ENCODE measurements at regions not wholly inside any gene's neighbourhood (a gene's known extent, or its start where the extent isn't known, plus 50 kb on each side); places are given as distances from the start of the nearest gene placed in this dataset.

- no peaks in the 10 kb centered on the region for H3K4me1 ChIP-seq (ENCODE audit: insufficient read depth)
- DNase-seq (ENCODE audit: low spot score) (no peak), ATAC-seq (no peak)
- H2AFZ ChIP-seq = no peak overlapping the region
- H3K27ac ChIP-seq (ENCODE audit: low read depth) = no peak overlapping the region
- H3K4me2 ChIP-seq = no peak overlapping the region
- no peak overlapping the region for H3K27ac Mint-ChIP-seq
- H3K4me3 Mint-ChIP-seq = no peak overlapping the region
- H3K27me3 Mint-ChIP-seq (ENCODE audit: insufficient read depth, low read depth, poor library complexity) = peaks cover 4% of the 10 kb centered on the region
- H3K27me3 ChIP-seq (ENCODE audit: insufficient read depth) = no peaks in the 10 kb centered on the region
- TF ChIP-seq EZH2phosphoT487 (IDR thresholded peaks at IDR 0.05; ENCODE audit: unreplicated experiment) (no peak), ZNF331 (CRISPR knock-in tag; IDR thresholded peaks at IDR 0.05; ENCODE audit: low read depth) (no peak), ETS1 (IDR thresholded peaks at IDR 0.05) (no peak), JUNB (IDR thresholded peaks at IDR 0.05; ENCODE audit: unreplicated experiment) (no peak), CREB1 (CRISPR knock-in tag; IDR thresholded peaks at IDR 0.05; ENCODE audit: low read depth) (no peak), NANOG (IDR thresholded peaks at IDR 0.05; ENCODE audit: borderline replicate concordance) (no peak), REST (IDR thresholded peaks at IDR 0.05; ENCODE audit: unreplicated experiment) (no peak), EZH2 (IDR thresholded peaks at IDR 0.05; ENCODE audit: low read depth, unreplicated experiment) (no peak), POLR2AphosphoS5 (IDR thresholded peaks at IDR 0.05; ENCODE audit: low read depth) (no peak), STAT1 (IDR thresholded peaks at IDR 0.05; ENCODE audit: unreplicated experiment) (no peak), CTCF (conservative IDR thresholded peaks at IDR 0.05; ENCODE audit: low read depth in 2 of 2) (no peak), ZNF114 (CRISPR knock-in tag; IDR thresholded peaks at IDR 0.05) (no peak), ZNF462 (CRISPR knock-in tag; IDR thresholded peaks at IDR 0.05) (no peak)
- peaks cover 21% of the 10 kb centered on the region for H3K9me3 Mint-ChIP-seq
- H3K4me3 ChIP-seq = no peak overlapping the region
- no peaks in the 10 kb centered on the region for H3K79me2 ChIP-seq (replicated peaks; ENCODE audit: insufficient read depth)
- no peaks in the 10 kb centered on the region for H4K20me1 ChIP-seq (replicated peaks; ENCODE audit: insufficient read depth)
- peaks cover 6% of the 10 kb centered on the region for H3K36me3 Mint-ChIP-seq (ENCODE audit: low read depth)
- H3K9me2 ChIP-seq (ENCODE audit: insufficient read depth) = no peaks in the 10 kb centered on the region
- no peaks in the 10 kb centered on the region for H3F3A ChIP-seq (replicated peaks; ENCODE audit: low read depth)
- no peaks in the 10 kb centered on the region; the same call in 2 of the 3 replicates for H3K4me1 Mint-ChIP-seq
- H3K36me3 ChIP-seq (ENCODE audit: insufficient read depth) = no peaks in the 10 kb centered on the region
Observed at GRCh38 chr15:92772626-92773244, 117.2 kb upstream of the FAM174B start.

Measured in GM23338 (cell line).